ENCODE measurements at regions not wholly inside any gene's neighbourhood (a gene's known extent, or its start where the extent isn't known, plus 50 kb on each side); places are given as distances from the start of the nearest gene placed in this dataset.

DNA sequence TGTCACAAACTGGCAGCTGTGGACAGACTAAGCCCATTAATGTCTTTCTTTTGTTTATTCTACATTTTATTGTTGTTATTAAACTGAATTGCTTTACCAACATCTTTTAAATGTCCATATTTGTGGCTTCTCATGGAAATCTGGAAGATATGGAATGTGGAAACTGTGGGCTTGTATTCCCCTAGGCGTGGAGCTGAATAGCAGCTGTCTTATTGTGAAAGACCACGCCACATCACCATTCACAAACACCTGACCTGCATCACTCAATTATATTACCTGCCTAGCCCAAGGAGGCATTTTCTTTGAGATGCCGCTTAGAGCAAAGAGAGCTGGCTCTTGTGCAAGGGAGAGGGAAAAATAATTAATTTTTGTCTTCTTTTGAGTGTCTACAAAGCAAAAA lies 96.9 kb upstream of the GPRIN3 start:
- Mint-ChIP-seq H3K4me3 (ENCODE audit: unreplicated experiment) (no peak overlapping the region), H3K36me3 (ENCODE audit: low read depth, unreplicated experiment) (no peaks in the 10 kb centered on the region), H3K4me1 (ENCODE audit: unreplicated experiment) (peaks cover 10% of the 10 kb centered on the region), H3K27me3 (ENCODE audit: unreplicated experiment) (no peaks in the 10 kb centered on the region), H3K27ac (ENCODE audit: unreplicated experiment) (no peak overlapping the region), H3K9me3 (ENCODE audit: unreplicated experiment) (no peaks in the 10 kb centered on the region)
- TF ChIP-seq, protein P1, sequence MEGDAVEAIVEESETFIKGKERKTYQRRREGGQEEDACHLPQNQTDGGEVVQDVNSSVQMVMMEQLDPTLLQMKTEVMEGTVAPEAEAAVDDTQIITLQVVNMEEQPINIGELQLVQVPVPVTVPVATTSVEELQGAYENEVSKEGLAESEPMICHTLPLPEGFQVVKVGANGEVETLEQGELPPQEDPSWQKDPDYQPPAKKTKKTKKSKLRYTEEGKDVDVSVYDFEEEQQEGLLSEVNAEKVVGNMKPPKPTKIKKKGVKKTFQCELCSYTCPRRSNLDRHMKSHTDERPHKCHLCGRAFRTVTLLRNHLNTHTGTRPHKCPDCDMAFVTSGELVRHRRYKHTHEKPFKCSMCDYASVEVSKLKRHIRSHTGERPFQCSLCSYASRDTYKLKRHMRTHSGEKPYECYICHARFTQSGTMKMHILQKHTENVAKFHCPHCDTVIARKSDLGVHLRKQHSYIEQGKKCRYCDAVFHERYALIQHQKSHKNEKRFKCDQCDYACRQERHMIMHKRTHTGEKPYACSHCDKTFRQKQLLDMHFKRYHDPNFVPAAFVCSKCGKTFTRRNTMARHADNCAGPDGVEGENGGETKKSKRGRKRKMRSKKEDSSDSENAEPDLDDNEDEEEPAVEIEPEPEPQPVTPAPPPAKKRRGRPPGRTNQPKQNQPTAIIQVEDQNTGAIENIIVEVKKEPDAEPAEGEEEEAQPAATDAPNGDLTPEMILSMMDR (IDR thresholded peaks at IDR 0.05; ENCODE audit: unreplicated experiment), result no peak
- DNase-seq (ENCODE audit: low spot score), result no peak

DNA sequence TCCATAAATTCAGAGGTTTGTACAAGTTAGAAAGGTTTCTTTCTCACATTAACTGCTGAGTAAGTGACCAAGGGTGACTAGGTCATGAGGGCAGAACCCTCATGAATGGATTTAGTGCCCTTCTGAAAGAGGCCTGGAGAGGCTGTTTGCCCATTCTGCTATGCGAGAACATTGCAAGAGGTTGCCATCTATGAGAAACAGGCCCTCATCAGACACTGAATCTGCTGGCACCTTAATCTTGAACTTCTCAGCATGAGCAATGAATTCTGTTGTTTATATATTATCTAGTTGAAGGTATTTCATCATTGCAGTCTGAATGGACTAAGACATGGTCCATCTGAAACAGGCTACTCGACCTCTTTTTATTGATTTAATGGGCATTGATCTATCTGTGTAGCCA lies 96.2 kb upstream of the GPRIN3 start:
- TF ChIP-seq, protein P1 (IDR thresholded peaks at IDR 0.05; ENCODE audit: unreplicated experiment), result no peak
- Mint-ChIP-seq H3K27me3 (ENCODE audit: unreplicated experiment) (no peaks in the 10 kb centered on the region), H3K4me3 (ENCODE audit: unreplicated experiment) (no peak overlapping the region), H3K9me3 (ENCODE audit: unreplicated experiment) (no peaks in the 10 kb centered on the region), H3K4me1 (ENCODE audit: unreplicated experiment) (peaks cover 5% of the 10 kb centered on the region), H3K36me3 (ENCODE audit: low read depth, unreplicated experiment) (no peaks in the 10 kb centered on the region), H3K27ac (ENCODE audit: unreplicated experiment) (no peak overlapping the region)
- DNase-seq (ENCODE audit: low spot score), result no peak

DNA sequence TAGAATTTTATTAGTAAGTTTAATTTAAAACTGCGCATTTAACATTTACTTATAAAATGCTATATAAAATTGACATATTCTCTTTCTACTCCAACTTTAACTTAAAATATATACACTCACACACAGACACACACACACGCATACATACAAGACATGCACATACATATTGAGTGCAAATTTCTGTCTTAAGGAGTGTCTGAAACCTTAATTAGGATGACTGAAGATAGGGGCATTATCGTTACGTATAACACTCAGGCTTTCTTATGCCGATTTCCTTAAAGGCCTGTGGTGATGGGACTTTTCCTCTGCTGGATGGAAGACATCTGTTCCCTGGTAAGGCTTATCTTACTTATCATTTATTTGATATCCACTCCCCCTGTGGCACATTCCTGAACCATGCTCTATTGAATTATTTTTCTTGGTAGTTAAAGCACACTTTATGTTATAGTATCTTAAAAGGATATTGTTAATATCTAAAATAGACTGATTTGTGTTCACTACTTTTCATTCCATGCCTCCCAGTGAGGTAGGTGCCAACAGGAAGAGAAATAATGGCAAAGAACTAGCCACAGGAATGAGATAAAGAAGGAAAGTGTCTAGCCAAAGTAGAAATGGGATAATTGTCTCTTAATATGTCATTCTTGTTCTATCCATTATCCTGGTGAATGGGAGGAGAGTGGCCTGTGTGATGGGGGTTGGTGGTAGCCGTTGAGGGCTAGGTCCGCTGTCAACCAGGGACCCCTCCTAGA lies 92.9 kb upstream of the GPRIN3 start:
- Mint-ChIP-seq H3K27ac (ENCODE audit: unreplicated experiment) (no peak overlapping the region), H3K36me3 (ENCODE audit: low read depth, unreplicated experiment) (no peaks in the 10 kb centered on the region), H3K9me3 (ENCODE audit: unreplicated experiment) (no peaks in the 10 kb centered on the region), H3K4me3 (ENCODE audit: unreplicated experiment) (no peak overlapping the region), H3K4me1 (ENCODE audit: unreplicated experiment) (no peaks in the 10 kb centered on the region), H3K27me3 (ENCODE audit: unreplicated experiment) (no peaks in the 10 kb centered on the region)
- TF ChIP-seq, protein P1 (IDR thresholded peaks at IDR 0.05; ENCODE audit: unreplicated experiment), result no peak
- no peak for DNase-seq (ENCODE audit: low spot score)

DNA sequence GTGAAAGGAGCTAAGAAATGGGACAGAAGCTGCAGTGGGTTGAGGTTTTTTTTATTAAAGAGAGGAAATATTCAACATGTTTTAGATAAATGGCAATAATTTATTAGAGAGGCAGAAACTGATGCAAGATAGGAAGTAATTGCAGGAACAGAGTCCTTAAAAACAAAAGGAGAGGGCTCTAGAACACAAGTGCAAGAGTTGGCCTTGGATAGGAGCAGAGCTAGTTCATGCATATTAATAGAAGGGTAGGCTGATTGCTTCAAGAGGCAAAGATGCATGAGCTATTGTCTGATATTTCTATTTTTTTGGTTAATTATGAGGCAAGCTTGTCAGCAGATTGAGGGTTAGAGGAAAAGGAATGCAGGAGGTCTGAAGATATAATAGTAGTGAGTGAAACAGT lies 91.0 kb upstream of the GPRIN3 start:
- Mint-ChIP-seq H3K36me3 (ENCODE audit: low read depth, unreplicated experiment) (no peaks in the 10 kb centered on the region), H3K9me3 (ENCODE audit: unreplicated experiment) (no peaks in the 10 kb centered on the region), H3K4me3 (ENCODE audit: unreplicated experiment) (no peak overlapping the region), H3K27ac (ENCODE audit: unreplicated experiment) (no peak overlapping the region), H3K4me1 (ENCODE audit: unreplicated experiment) (no peaks in the 10 kb centered on the region), H3K27me3 (ENCODE audit: unreplicated experiment) (no peaks in the 10 kb centered on the region)
- TF ChIP-seq, protein P1 (IDR thresholded peaks at IDR 0.05; ENCODE audit: unreplicated experiment), result no peak
- DNase-seq (ENCODE audit: low spot score), result no peak

DNA sequence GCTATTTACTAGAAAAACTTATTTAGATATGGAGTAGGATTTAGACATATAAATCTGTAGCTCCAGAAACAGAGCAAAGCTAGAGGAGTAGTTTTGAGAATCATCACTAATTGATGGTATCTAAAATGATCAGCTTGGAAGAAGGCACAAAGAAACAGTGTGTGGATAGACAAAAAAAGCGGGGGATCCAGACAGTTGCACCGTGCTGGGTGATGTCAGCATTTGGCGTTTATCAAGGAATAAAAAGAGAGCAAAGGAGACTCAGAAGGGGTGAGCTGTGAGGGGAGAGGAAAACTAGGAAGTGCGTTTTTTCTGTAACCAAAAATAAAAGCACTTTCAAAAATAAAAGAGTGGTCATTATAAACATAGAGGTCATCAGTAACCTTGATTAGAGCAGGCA lies 90.5 kb upstream of the GPRIN3 start:
- H3K27ac Mint-ChIP-seq (ENCODE audit: unreplicated experiment), result no peak overlapping the region
- no peaks in the 10 kb centered on the region for H3K27me3 Mint-ChIP-seq (ENCODE audit: unreplicated experiment)

More for the DNA sequence above, 90.5 kb upstream of the GPRIN3 start:
- no peaks in the 10 kb centered on the region for H3K9me3 Mint-ChIP-seq (ENCODE audit: unreplicated experiment)
- no peaks in the 10 kb centered on the region for H3K4me1 Mint-ChIP-seq (ENCODE audit: unreplicated experiment)
- no peak for DNase-seq (ENCODE audit: low spot score)
- H3K36me3 Mint-ChIP-seq (ENCODE audit: low read depth, unreplicated experiment), result no peaks in the 10 kb centered on the region
- H3K4me3 Mint-ChIP-seq (ENCODE audit: unreplicated experiment), result no peak overlapping the region
- TF ChIP-seq, protein P1 (IDR thresholded peaks at IDR 0.05; ENCODE audit: unreplicated experiment), result no peak
